HK-2 (cell line): ENCODE measurements at regions not wholly inside any gene's neighbourhood (a gene's known extent, or its start where the extent isn't known, plus 50 kb on each side); places are given as distances from the start of the nearest gene placed in this dataset.
A peak's percentile ranks its signal among the peaks of the same experiment; 100 is the strongest.

Experiments used
- DNase-seq: peaks from one replicate; pipeline ENCODE4 v3.0.0-alpha.2; 2018; ENCODE audit not compliant: unreplicated experiment

- no peak for DNase-seq
These were observed 252.0 kb downstream of the AASDHPPT start for GRCh38 chr11:106329273-106330018.

- peak; percentile 4 for DNase-seq
These were observed 253.7 kb downstream of the AASDHPPT start for GRCh38 chr11:106331176-106331575.

GRCh38 chr11:106333678-106334077 lies 256.2 kb downstream of the AASDHPPT start:
- DNase-seq = no peak

- DNase-seq = no peak
These were observed 266.9 kb downstream of the AASDHPPT start for GRCh38 chr11:106344394-106344793.

- DNase-seq = no peak
These were observed 267.5 kb downstream of the AASDHPPT start for GRCh38 chr11:106344966-106345365.

- DNase-seq = no peak
These were observed 275.6 kb downstream of the AASDHPPT start for GRCh38 chr11:106353031-106353430.

GRCh38 chr11:106369224-106369623 lies 291.8 kb downstream of the AASDHPPT start:
- DNase-seq = no peak

- DNase-seq = no peak
These were observed 301.2 kb downstream of the AASDHPPT start for GRCh38 chr11:106378513-106379179.

GRCh38 chr11:106379265-106379664 lies 301.8 kb downstream of the AASDHPPT start:
- no peak for DNase-seq

- no peak for DNase-seq
These were observed 302.2 kb downstream of the AASDHPPT start for GRCh38 chr11:106379712-106380111.

GRCh38 chr11:106381895-106382294 lies 304.4 kb downstream of the AASDHPPT start:
- no peak for DNase-seq

GRCh38 chr11:106384429-106384828 lies 307.0 kb downstream of the AASDHPPT start:
- DNase-seq = no peak

- no peak for DNase-seq
These were observed 309.1 kb downstream of the AASDHPPT start for GRCh38 chr11:106386519-106386918.

- DNase-seq = no peak
These were observed 311.6 kb downstream of the AASDHPPT start for GRCh38 chr11:106389101-106389500.

- no peak for DNase-seq
These were observed 312.6 kb downstream of the AASDHPPT start for GRCh38 chr11:106390078-106390477.

- no peak for DNase-seq
These were observed 314.4 kb downstream of the AASDHPPT start for GRCh38 chr11:106391771-106392420.

- DNase-seq = no peak
These were observed 318.4 kb downstream of the AASDHPPT start for GRCh38 chr11:106395716-106396349.

- no peak for DNase-seq
These were observed 320.5 kb downstream of the AASDHPPT start for GRCh38 chr11:106397787-106398501.

GRCh38 chr11:106398502-106399075 lies 321.1 kb downstream of the AASDHPPT start:
- DNase-seq = peak; percentile 47

GRCh38 chr11:106399076-106399511 lies 321.6 kb downstream of the AASDHPPT start:
- peak; percentile 57 for DNase-seq

- no peak for DNase-seq
These were observed 322.2 kb downstream of the AASDHPPT start for GRCh38 chr11:106399624-106400023.
